Erythroblast (primary cell): ENCODE measurements at regions not wholly inside any gene's neighbourhood (a gene's known extent, or its start where the extent isn't known, plus 50 kb on each side); places are given as distances from the start of the nearest gene placed in this dataset.

Experiments
- GATA1 ChIP-seq: IDR thresholded peaks from 2 replicates; pipeline ENCODE4 v1.6.1; 2011; ENCODE audit warnings: low read depth, mild to moderate bottlenecking, control low read depth, low read length, moderate library complexity
- POLR2A ChIP-seq: IDR thresholded peaks from 2 replicates; pipeline ENCODE4 v1.6.1; 2011; ENCODE audit warnings: mild to moderate bottlenecking, low read length

- TF ChIP-seq POLR2A (no peak), GATA1 (no peak)
These were observed 219.5 kb upstream of the MDFIC2 start for GRCh38 chr3:70531838-70532489.
